ENCODE measurements at regions not wholly inside any gene's neighbourhood (a gene's known extent, or its start where the extent isn't known, plus 50 kb on each side); places are given as distances from the start of the nearest gene placed in this dataset.

- Histone ChIP-seq H3K9ac (ENCODE audit: low read depth, low read length) (no peak overlapping the region), H2BK20ac (ENCODE audit: low read depth, low read length) (no peak overlapping the region), H3K18ac (ENCODE audit: low read depth, low read length) (no peak overlapping the region), H3K4me2 (ENCODE audit: low read depth, low read length) (no peak overlapping the region), H3K9me3 (ENCODE audit: control insufficient read depth, insufficient read depth, low read length) (peaks cover 55% of the 10 kb centered on the region), H2BK120ac (ENCODE audit: low read depth, low read length) (no peak overlapping the region), H3K4me1 (ENCODE audit: control insufficient read depth, insufficient read depth, low read length) (no peaks in the 10 kb centered on the region), H3K56ac (ENCODE audit: extremely low read depth, insufficient read depth, low read length) (no peak overlapping the region), H3K23ac (ENCODE audit: low read depth, low read length) (no peak overlapping the region), H2AK5ac (ENCODE audit: low read depth, low read length) (no peak overlapping the region), H3K79me1 (ENCODE audit: low read depth in 1 of 2, low read length in 2 of 2) (no peaks in the 10 kb centered on the region), H3K27me3 (ENCODE audit: control insufficient read depth, insufficient read depth, low read length) (no peaks in the 10 kb centered on the region), H2AFZ (replicated peaks; ENCODE audit: low read length, poor library complexity) (no peak overlapping the region), H2AK9ac (replicated peaks; ENCODE audit: low read depth, low read length, poor library complexity) (no peak overlapping the region), H3K14ac (replicated peaks; ENCODE audit: low read depth, low read length) (no peak overlapping the region), H3K27ac (ENCODE audit: insufficient read depth, low read length) (no peak overlapping the region), H2BK5ac (ENCODE audit: low read depth, low read length, poor library complexity, severe bottlenecking) (no peak overlapping the region), H3K9me1 (ENCODE audit: insufficient read depth, low read length) (no peaks in the 10 kb centered on the region), H2BK15ac (ENCODE audit: low read depth, low read length) (no peak overlapping the region), H4K8ac (ENCODE audit: low read depth in 2 of 2, low read length in 2 of 2) (no peak overlapping the region), H4K5ac (ENCODE audit: low read depth, low read length) (no peak overlapping the region), H4K20me1 (ENCODE audit: insufficient read depth, low read length) (no peaks in the 10 kb centered on the region), H3K4me3 (ENCODE audit: insufficient read depth, low read depth, low read length) (no peak overlapping the region), H4K91ac (ENCODE audit: insufficient read depth, low read depth, low read length) (no peak overlapping the region), H3K36me3 (ENCODE audit: control insufficient read depth, insufficient read depth, low read length) (no peaks in the 10 kb centered on the region), H3K4ac (ENCODE audit: low read depth, low read length) (no peak overlapping the region)
- no peak for TF ChIP-seq CTCF (conservative IDR thresholded peaks at IDR 0.05; ENCODE audit: low read depth, low read length)
- ChIA-PET POLR2A (ENCODE audit: unreplicated experiment) (no interaction called here), CTCF (no interaction called here)
- in situ Hi-C loops (cut with MboI; ENCODE audit: low sequenced_read_pairs) (no loop called here), dilution Hi-C loops (cut with HindIII; ENCODE audit: low sequenced_read_pairs, unreplicated experiment) (no loop called here), intact Hi-C loops (cut with micrococcal nuclease) (no loop called here)
- DNase-seq, result no peak
- ATAC-seq (ENCODE audit: low read depth), result no peak
- no TSS peak for BruUV-seq (replicated peaks)
- WGBS, 2 experiments (ENCODE audit: extremely low coverage in 2 of 2, insufficient read length in 1 of 2), result 45% methylated on average over 4 of the region's 11 CpGs; no CpG with 5 or more reads in 1 of the 2 experiments
Observed at GRCh38 chr22:48084729-48085050, 1322.2 kb downstream of the TBC1D22A start.

Data from IMR-90 (cell line).